Globus pallidus (tissue), 1 donor: ENCODE measurements at regions not wholly inside any gene's neighbourhood (a gene's known extent, or its start where the extent isn't known, plus 50 kb on each side); places are given as distances from the start of the nearest gene placed in this dataset.
"Not testable (repeated sequence)": the region's sequence is repeated elsewhere in the genome, so short reads cannot be mapped to it uniquely, and the experiment has no call there.

Experiments
- DNase-seq: peaks from one replicate; pipeline ENCODE4 v3.0.0-alpha.2; 2015; ENCODE audit warnings: low spot score

GRCh38 chr13:88717946-88718345 is 1046.8 kb downstream of the SLITRK5 start:
- no peak for DNase-seq

- no peak for DNase-seq
Observed at GRCh38 chr13:88718781-88719180, 1047.6 kb downstream of the SLITRK5 start.

- DNase-seq: no peak
Observed at GRCh38 chr13:88726075-88726474, 1054.9 kb downstream of the SLITRK5 start.

- DNase-seq: not testable (repeated sequence)
Observed at GRCh38 chr13:88727236-88727635, 1056.1 kb downstream of the SLITRK5 start.

- no peak for DNase-seq
Observed at GRCh38 chr13:88729605-88730004, 1058.4 kb downstream of the SLITRK5 start.

GRCh38 chr13:88736026-88736425 is 1064.9 kb downstream of the SLITRK5 start:
- no peak for DNase-seq

- DNase-seq: no peak
Observed at GRCh38 chr13:88739195-88739594, 1068.0 kb downstream of the SLITRK5 start.

GRCh38 chr13:88744289-88744688 is 1073.1 kb downstream of the SLITRK5 start:
- DNase-seq: no peak

- no peak for DNase-seq
Observed at GRCh38 chr13:88745011-88745410, 1073.8 kb downstream of the SLITRK5 start.

GRCh38 chr13:88752041-88752440 is 1080.9 kb downstream of the SLITRK5 start:
- no peak for DNase-seq

- no peak for DNase-seq
Observed at GRCh38 chr13:88754141-88754540, 1083.0 kb downstream of the SLITRK5 start.

- DNase-seq: no peak
Observed at GRCh38 chr13:88761145-88761544, 1090.0 kb downstream of the SLITRK5 start.

GRCh38 chr13:88764103-88764502 is 1092.9 kb downstream of the SLITRK5 start:
- DNase-seq: no peak

- DNase-seq: no peak
Observed at GRCh38 chr13:88800505-88800904, 1129.3 kb downstream of the SLITRK5 start.

GRCh38 chr13:88801361-88801760 is 1130.2 kb downstream of the SLITRK5 start:
- DNase-seq: no peak

- DNase-seq: no peak
Observed at GRCh38 chr13:88802886-88803285, 1131.7 kb downstream of the SLITRK5 start.

GRCh38 chr13:88806438-88806837 is 1135.3 kb downstream of the SLITRK5 start:
- no peak for DNase-seq

GRCh38 chr13:88817560-88817959 is 1146.4 kb downstream of the SLITRK5 start:
- DNase-seq: no peak

GRCh38 chr13:88823114-88823513 is 1151.9 kb downstream of the SLITRK5 start:
- DNase-seq: no peak

- no peak for DNase-seq
Observed at GRCh38 chr13:88824218-88824617, 1153.0 kb downstream of the SLITRK5 start.

- DNase-seq: no peak
Observed at GRCh38 chr13:88840085-88840484, 1168.9 kb downstream of the SLITRK5 start.

GRCh38 chr13:88852293-88852692 is 1181.1 kb downstream of the SLITRK5 start:
- DNase-seq: not testable (repeated sequence)

GRCh38 chr13:88857256-88857655 is 1186.1 kb downstream of the SLITRK5 start:
- no peak for DNase-seq

GRCh38 chr13:88862095-88862620 is 1191.0 kb downstream of the SLITRK5 start:
- DNase-seq: no peak

- DNase-seq: no peak
Observed at GRCh38 chr13:88863116-88863515, 1191.9 kb downstream of the SLITRK5 start.
